Heart right ventricle (tissue), 16 donors: ENCODE measurements at regions not wholly inside any gene's neighbourhood (a gene's known extent, or its start where the extent isn't known, plus 50 kb on each side); places are given as distances from the start of the nearest gene placed in this dataset.

Experiments
- ATAC-seq, 8 donors: fragments of 200-7000 bp; cut with Tn5 transposase; one replicate each; pipeline ENCODE4 v1.9.1; 2020; ENCODE audit warnings: mild to moderate bottlenecking in 8 of 8, moderate library complexity in 8 of 8, moderate number of reproducible peaks in 1 of 8
- DNase-seq, 2 donors: peaks; one replicate each; pipeline ENCODE4 v3.0.0-alpha.2; 2020
- H3K27ac ChIP-seq, 10 donors: fragments of 200-600 bp; sonication (generic) in 2 of 10; one replicate each; pipeline versions ENCODE4 v1.5.0 to v1.8.0; 2020 to 2022; ENCODE audit warnings: mild to moderate bottlenecking in 3 of 10
- H3K27me3 ChIP-seq, 7 donors: fragments of 200-600 bp; one replicate each; pipeline ENCODE4 v1.8.0; 2021 to 2022; ENCODE audit warnings: mild to moderate bottlenecking in 2 of 7
- H3K36me3 ChIP-seq, 9 donors: fragments of 200-600 bp; sonication (generic) in 1 of 9; one replicate each; pipeline versions ENCODE4 v1.5.0 to v1.8.0; 2020 to 2022; ENCODE audit warnings: mild to moderate bottlenecking in 2 of 9
- H3K4me1 ChIP-seq, 9 donors: fragments of 200-600 bp; sonication (generic) in 1 of 9; one replicate each; pipeline versions ENCODE4 v1.5.0 to v1.8.0; 2020 to 2022; ENCODE audit warnings: mild to moderate bottlenecking in 4 of 9
- H3K4me3 ChIP-seq, 10 donors: fragments of 200-600 bp; sonication (generic) in 2 of 10; one replicate each; pipeline versions ENCODE4 v1.5.0 to v1.8.0; 2020 to 2022; ENCODE audit warnings: mild to moderate bottlenecking in 7 of 10, moderate library complexity in 2 of 10
- H3K9me3 ChIP-seq, 11 donors: fragments of 200-600 bp in 10 of 11; sonication (generic) in 2 of 11; one replicate each; pipeline versions ENCODE4 v1.5.0 to v1.8.0; 2013 to 2022; ENCODE audit warnings: mild to moderate bottlenecking in 2 of 11, control low read depth in 1 of 11, moderate library complexity in 1 of 11
- CTCF ChIP-seq, 9 donors: fragments of 200-600 bp; sonication (generic) in 2 of 9; IDR thresholded peaks; one replicate each; pipeline versions ENCODE4 v1.5.0 to v1.8.0; 2021 to 2022; ENCODE audit warnings: antibody characterized with exemption in 9 of 9, mild to moderate bottlenecking in 5 of 9, moderate library complexity in 1 of 9
- WGBS, 2 donors: extraction: QIAGEN DNeasy Blood & Tissue Kit; methylation state at CpG; one replicate each; pipeline ENCODE4 v1.1.7; 2013; ENCODE audit warnings: inconsistent platforms in 1 of 2; 5-methylcytosine and 5-hydroxymethylcytosine counted together
- intact Hi-C, 10 donors: fragments of 100-400 bp; cut with DNase I; formaldehyde crosslinking; loops; one replicate each; pipeline versions ENCODE4 v1.11.1 to v1.14.2; 2022
- donor health status: Arrhythmogenic right ventricular cardiomyopathy.
- donor health status: ischemic (EF 13 %, LVEDD 7.1; RV severe dilation, severe dysfunction).
- donor health status: healthy with polysubstance abuse.
- donor health status: DM: no; HTN: yes; CAD: no.
- donor health status: DM: no; HTN: no; CAD: no.
- donor health status: ischemic (EF 25% LVEDD 6.9; RV normal size, moderate dysfunction).
- donor health status: ischemic (EF 25% LVEDD 5.7; RV mildly dilated, moderate dysfunction).
- donor health status: healthy.
- donor health status: DM: yes; HTN: yes; CAD: no.
- donor health status: Ischemic cardiomyopathy.
- donor health status: ischemic (EF 35%, LVEDD 5.7; RV mildly dilated, moderate dysfunction).
- donor health status: nonischemic (EF 11% LVEDD 7.7; RV severe dilation, severe dysfunction).
- donor health status: DM: yes; HTN: yes; CAD: no.
- donor health status: PGD.
- donor health status: ischemic (EF 29% LVEDD 5.4; RV normal size, mild dysfunction).
- donor health status: nonischemic (EF 23%, LVEDD 6.1; RV moderate dilation, normal function).

- ATAC-seq, result no peak
- WGBS, 2 donors, result 51 to 57% methylated on average over 4 of the region's 4 CpGs
Observed at GRCh38 chr2:2569836-2570235, 238.8 kb upstream of the MYT1L start.

GRCh38 chr2:2569306-2569705, 238.2 kb upstream of the MYT1L start:
- DNase-seq (no peak), ATAC-seq (no peak)
- peaks cover 0 to 8% (median 5%) of the 10 kb centered on the region in 7 donors for H3K27me3 ChIP-seq
- peaks cover 0 to 7% (median 0%) of the 10 kb centered on the region in 11 donors for H3K9me3 ChIP-seq
- 84 to 88% methylated on average over 11 of the region's 11 CpGs for WGBS, 2 donors
- no peak for TF ChIP-seq CTCF (IDR thresholded peaks at IDR 0.05)
- H3K4me1 ChIP-seq, result no peaks in the 10 kb centered on the region
- no peak overlapping the region for H3K4me3 ChIP-seq
- no peaks in the 10 kb centered on the region for H3K36me3 ChIP-seq
- no peak overlapping the region for H3K27ac ChIP-seq
- intact Hi-C loops, result no loop called here

More at GRCh38 chr2:2569836-2570235, 238.8 kb upstream of the MYT1L start:
- no peaks in the 10 kb centered on the region for H3K36me3 ChIP-seq
- no peak for TF ChIP-seq CTCF (IDR thresholded peaks at IDR 0.05)
- intact Hi-C loops, result no loop called here
- DNase-seq, result no peak
- no peak overlapping the region for H3K4me3 ChIP-seq
- peaks cover 0 to 13% (median 10%) of the 10 kb centered on the region in 7 donors for H3K27me3 ChIP-seq
- H3K4me1 ChIP-seq, result no peaks in the 10 kb centered on the region
- H3K9me3 ChIP-seq, result peaks cover 0 to 7% (median 0%) of the 10 kb centered on the region in 11 donors
- H3K27ac ChIP-seq, result no peak overlapping the region

GRCh38 chr2:2568411-2568810, 237.3 kb upstream of the MYT1L start:
- Histone ChIP-seq H3K27ac (no peak overlapping the region), H3K4me3 (no peak overlapping the region), H3K9me3 (peaks cover 0 to 2% (median 0%) of the 10 kb centered on the region in 11 donors), H3K36me3 (no peaks in the 10 kb centered on the region), H3K4me1 (no peaks in the 10 kb centered on the region), H3K27me3 (peaks cover 0 to 17% (median 0%) of the 10 kb centered on the region in 7 donors)
- WGBS, 2 donors, result 93 to 96% methylated on average over 9 of the region's 9 CpGs
- intact Hi-C loops, result no loop called here
- ATAC-seq, result no peak
- DNase-seq, result no peak
- no peak for TF ChIP-seq CTCF (IDR thresholded peaks at IDR 0.05)

- Histone ChIP-seq H3K9me3 (no peaks in the 10 kb centered on the region), H3K27ac (no peak overlapping the region), H3K4me3 (no peak overlapping the region), H3K27me3 (peaks cover 0 to 17% (median 0%) of the 10 kb centered on the region in 7 donors), H3K36me3 (no peaks in the 10 kb centered on the region), H3K4me1 (no peaks in the 10 kb centered on the region)
- TF ChIP-seq CTCF (IDR thresholded peaks at IDR 0.05), result no peak
- ATAC-seq (no peak), DNase-seq (no peak)
- WGBS, 2 donors, result 78% methylated on average over 15 of the region's 15 CpGs
- intact Hi-C loops, result no loop called here
Observed at GRCh38 chr2:2567776-2568175, 236.7 kb upstream of the MYT1L start.
